HG02759 (cell line): ENCODE measurements at regions not wholly inside any gene's neighbourhood (a gene's known extent, or its start where the extent isn't known, plus 50 kb on each side); places are given as distances from the start of the nearest gene placed in this dataset.

Source experiments
- ATAC-seq: cut with Tn5 transposase; IDR thresholded peaks from one replicate; pipeline ENCODE4 v1.9.1; 2021; ENCODE audit warnings: mild to moderate bottlenecking, moderate library complexity; ENCODE audit not compliant: unreplicated experiment

DNA sequence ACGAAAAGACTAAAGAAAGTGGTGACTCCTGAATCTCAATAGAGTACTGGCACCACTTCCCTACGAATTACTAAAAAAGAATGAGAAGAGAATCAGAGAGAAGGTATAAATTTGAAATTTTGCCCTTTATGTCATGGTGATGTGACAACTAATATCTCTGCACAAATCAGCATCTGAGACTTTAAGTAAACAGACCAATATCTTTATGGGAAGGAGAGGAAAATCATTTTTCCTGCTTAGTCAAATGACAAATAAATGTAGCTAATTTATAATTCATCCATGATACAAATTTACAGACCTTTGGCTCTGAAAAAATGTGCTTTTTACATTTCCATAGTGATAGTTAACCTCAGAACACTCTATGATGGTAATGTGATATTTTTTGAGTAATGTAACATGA is 424.8 kb upstream of the EPHA5 start:
- no peak for ATAC-seq

DNA sequence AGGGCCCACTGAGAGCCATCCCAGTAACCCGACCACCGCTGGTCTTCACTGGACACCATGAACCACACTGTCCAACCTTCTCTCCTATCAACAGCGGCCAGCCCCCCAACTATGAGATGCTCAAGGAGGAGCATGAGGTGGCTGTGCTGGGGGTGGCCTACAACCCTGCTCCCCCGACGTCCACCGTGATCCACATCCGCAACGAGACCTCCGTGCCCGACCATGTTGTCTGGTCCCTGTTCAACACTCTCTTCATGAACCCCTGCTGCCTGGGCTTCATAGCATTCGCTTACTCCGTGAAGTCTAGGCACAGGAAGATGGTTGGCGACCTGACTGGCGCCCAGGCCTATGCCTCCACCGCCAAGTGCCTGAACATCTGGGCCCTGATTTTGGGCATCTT is 423.8 kb upstream of the EPHA5 start:
- no peak for ATAC-seq

DNA sequence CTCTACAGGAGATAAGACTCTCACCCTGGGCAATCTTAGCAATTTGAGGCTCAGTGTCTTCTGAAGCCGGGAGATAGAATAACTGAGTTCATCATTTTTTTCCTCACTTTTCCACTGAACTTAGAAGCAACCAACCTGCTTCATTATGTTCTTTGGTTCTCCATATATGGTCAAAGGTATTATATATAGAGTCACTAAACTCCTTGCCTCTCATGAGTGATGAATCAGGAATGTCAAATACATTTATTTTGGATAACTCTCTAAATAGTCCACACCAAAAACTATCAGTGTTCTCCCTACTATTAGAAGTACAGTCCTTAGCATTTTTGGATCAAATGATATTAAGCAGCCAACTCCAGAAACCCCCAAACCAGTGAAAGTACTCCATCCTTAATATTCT is 421.5 kb upstream of the EPHA5 start:
- ATAC-seq = no peak

DNA sequence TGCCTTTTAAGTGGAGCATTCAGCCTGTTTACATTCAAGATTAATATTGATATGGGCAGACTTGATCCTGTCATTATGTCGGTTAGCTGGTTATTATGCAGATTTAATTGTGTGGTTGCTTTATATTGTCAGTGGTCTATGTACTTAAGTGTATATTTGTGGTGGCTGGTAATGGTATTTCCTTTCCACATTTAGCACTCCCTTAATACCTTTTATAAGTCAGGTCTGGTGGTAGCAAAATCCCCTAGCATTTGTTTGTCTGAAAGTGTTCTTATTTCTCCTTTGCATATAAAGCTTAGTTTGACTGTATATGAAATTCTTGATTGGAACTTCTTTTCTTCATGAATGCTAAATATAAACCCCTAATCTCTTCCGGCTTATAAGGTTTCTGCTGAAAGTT is 403.7 kb upstream of the EPHA5 start:
- ATAC-seq = no peak

DNA sequence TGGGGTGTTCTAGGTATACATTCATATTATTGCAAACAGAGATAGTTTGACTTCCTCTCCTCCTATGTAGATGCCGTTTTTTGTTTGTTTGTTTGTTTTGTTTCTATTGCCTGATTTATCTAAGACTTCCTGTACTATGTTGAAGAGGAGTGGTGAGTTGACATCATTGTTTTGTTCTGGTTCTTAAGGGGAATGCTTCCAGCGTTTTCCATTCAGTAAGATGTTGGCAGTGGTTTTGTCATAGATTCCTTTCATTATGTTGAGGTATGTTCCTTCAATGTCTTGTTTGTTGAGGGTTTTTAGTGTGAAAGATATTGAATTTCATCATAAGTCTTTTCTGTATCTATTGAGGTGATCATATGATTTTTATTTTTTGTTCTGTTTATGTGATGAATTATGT is 401.6 kb upstream of the EPHA5 start:
- no peak for ATAC-seq

DNA sequence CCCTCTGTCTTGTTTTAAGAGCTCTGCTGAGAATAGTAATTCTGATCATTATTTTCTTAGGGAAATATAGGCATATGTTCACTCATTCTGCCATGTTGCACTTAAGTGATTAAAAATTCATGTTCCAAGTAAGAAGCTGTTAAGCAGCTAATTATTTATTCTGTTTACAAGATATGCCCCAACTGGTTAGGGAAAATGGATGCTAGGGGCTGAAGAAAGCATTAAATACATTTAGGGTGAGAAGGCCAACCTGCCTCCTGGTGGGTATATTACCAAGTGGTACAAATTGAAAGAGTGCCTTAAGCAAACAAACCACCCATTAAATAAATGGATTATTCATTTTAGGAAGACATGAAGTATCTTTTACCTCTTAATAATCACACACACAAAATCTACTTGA is 392.6 kb upstream of the EPHA5 start:
- ATAC-seq = no peak

DNA sequence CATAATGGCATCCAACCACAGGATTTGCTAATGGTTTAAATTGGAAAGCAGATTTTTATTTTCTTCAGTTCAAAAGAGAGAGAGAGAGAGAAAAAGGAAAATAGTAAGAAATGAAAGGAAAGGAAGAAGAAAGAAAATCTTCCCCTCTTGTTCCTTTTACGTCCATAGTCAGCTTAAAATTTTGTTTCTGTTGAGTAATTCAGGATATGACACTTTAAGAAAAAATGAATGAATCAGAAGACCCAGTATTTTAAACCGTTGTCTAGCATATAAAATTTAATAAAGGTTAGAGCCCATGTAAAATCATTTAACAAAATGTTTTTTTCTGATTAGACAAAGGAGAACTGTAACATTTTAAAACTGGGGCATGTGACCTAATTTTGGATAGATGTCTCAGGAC is 391.8 kb upstream of the EPHA5 start:
- ATAC-seq = no peak

DNA sequence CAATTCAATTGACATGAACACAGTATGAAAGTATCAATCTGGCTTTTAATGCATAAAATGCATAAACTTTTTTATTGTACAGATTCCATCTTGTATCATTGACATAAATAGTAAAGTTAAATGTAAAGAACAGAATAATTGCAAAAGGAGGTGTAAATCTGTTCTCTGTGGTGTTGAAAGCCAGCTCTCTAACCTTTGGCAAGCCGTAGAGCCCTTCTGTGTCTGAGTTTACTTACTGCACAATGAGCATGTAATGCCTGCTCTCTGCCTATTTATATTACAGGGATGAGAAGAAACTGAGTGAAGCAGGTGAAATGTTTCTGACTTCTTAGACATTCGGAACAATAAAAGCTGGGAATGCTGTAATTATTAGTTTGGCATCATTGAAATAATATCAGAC is 389.3 kb upstream of the EPHA5 start:
- ATAC-seq = no peak

DNA sequence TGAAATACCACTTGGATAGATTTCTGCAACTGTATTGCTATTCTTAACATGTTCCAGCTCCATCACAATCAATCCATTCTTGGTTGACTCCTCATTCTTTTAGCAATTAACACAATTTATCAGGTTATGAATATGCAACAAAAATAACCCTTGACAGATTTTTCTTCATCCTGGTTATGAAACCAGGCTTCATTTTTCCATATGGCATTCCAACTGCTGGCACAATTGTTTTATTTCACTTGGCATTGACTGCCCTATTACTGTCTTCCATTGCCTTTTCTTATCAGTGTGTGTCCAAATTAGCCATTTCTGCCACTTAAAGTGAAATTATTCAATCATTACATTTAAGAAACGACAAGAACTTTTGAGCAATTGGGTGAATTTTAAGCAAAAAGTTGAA is 388.8 kb upstream of the EPHA5 start:
- ATAC-seq = no peak

DNA sequence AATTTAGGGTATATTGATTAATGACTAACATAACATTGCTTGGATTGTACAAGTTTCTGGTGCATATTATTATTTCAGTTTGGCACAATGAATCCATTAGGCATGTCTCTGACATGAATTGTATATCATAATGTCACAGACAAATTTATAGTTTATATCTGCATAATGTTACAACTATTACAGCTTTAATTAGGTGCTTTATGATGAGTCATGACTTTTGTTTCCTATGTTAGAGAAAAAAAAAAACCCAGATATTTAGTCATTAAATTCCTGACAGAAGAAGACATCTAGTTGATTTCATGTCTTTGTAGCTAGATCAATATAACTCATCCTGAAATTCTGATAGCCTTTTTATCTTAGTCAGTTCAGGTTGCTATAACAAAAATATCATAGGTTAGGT is 385.7 kb upstream of the EPHA5 start:
- no peak for ATAC-seq

DNA sequence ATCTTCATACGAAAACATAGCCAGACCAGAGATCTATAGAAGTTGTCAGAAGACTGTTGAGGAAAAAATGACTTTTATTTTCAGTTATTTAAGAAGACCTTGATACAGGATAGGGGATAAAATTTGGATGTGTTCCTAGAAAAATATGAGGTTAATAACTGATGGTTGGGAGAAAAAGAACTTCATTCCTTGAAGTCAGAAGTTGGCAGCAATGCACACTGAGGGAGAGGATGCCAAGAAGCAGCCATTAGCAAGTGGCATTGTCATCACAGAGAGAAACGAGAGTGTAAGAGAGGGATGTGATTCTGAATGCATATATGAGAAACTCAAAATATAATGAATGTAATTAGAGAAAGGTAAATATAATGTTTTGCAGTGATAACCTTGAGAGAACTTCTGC is 382.1 kb upstream of the EPHA5 start:
- no peak for ATAC-seq

DNA sequence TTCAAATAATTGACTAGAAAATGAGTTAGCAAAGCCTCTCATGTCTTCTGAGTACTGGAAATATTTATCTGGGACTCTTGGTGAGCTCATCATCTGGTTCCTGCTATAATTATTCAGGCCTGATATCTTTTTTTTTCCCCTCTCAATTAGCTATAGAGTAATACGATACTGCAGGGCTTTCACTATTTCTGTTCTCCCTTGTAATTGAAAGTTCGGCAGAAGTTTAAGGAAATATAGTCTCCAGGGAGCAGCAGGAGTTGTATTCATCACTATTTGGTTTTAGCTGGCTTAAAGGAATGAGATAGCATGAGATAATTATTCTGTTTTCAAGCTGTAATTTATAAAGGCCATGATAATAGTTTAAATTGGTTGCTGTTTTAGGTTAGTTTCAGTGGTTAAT is 378.6 kb upstream of the EPHA5 start:
- no peak for ATAC-seq

DNA sequence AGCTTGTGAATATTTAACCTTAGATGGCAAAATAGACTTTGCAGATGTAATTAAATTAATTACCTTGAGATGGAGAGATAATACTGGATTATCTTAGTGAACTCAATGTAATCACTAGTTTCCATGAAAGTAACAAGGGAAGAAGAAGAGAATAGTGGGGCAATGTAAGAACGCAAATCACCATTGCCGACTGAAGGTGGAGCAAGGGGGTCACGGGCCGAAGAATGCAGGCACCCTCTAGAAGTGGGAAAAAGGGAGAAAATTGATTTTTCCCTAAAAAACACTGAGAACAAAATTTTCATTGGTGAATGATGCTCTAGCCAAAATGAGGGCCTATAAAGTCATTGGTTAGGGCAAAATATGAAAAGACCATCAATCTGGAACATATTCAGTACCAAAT is 375.6 kb upstream of the EPHA5 start:
- ATAC-seq = no peak

DNA sequence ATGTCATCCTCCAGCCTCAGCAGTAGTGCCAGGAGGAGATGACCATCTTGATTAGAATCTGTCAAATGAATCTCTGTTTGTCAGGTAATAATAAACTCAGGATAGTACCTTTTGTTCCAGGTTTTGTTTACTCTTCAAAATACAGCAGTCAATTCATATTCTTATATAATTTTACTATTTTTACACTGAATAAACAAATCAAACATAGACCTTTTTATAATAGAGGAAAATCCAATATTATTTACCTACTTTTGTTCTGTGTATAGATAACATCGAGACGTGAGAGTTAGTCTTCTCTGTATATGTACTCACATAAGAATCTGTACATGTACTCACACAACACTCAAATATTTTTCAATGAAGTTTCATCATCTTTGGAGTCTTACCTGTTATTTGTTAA is 365.4 kb upstream of the EPHA5 start:
- no peak for ATAC-seq

DNA sequence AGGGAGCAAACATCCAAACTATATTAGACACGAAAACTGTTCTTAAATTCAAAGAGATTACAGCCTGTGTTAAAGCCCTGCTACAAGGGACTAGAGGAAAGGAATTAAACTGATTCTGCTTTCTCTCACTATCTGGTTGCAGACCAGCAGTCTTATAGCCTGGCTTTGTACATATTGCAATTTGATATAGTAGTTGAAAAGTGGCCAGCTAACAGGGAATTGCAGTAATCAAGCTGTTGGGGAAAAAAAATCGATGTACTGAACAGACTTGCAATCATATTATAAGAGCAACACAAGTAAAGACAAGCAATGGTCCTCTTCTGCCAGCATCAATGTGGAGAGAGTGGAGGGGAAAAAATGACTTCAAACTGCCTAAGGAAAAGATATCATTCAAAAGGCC is 364.4 kb upstream of the EPHA5 start:
- no peak for ATAC-seq

DNA sequence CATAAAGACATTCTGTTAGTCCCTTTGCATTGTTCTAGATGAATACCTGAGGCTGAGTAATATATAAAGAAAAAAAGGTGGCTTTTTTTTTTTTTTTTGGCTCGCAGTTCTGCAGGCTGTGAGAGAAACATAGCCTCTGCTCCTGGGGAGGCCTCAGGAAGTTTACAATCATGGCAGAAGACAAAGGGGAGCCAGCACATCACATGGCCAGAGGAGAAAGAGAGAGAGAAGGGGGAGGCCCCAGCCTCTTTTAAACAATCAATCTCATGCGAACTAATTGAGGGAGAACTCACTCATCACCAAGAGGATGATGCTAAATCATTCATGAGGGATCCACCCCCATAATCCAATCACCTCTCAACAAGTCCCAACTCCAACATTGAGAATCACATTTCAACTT is 364.0 kb upstream of the EPHA5 start:
- ATAC-seq = no peak

DNA sequence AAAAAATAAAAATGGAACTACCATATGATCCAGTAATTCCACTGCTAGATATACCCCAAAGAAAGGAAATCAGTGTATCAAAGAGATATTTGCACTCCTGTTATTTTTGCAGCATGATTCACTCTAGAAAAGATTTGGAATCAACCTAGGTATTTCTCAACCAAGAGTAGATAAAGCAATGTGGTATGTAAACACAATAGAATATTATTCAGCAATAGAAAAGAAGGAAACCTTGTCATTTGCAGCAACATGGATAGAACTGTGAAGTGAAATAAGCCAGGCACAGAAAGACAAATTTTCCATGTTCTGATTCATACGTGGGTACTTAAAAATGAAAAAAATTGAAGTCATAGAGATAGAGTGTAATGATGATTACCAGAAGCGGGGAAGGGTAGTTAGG is 362.3 kb upstream of the EPHA5 start:
- no peak for ATAC-seq

DNA sequence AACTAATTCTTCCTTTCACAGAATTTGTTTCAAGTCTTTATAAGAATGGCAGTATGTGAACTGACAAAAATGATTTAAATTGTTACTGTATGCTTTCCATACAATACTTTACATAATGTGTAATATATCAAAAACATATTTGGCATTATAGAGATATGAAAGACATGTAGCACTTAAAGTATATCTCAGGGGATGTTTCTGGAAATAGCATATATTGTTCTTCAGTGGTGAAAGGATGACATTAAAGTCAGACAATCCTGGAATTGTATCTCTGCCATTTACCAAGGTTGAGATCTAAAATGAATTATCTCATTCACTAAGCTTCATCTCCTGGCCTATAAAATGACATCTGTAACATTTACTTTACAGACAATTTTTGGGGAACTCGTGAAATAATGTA is 358.4 kb upstream of the EPHA5 start:
- no peak for ATAC-seq

DNA sequence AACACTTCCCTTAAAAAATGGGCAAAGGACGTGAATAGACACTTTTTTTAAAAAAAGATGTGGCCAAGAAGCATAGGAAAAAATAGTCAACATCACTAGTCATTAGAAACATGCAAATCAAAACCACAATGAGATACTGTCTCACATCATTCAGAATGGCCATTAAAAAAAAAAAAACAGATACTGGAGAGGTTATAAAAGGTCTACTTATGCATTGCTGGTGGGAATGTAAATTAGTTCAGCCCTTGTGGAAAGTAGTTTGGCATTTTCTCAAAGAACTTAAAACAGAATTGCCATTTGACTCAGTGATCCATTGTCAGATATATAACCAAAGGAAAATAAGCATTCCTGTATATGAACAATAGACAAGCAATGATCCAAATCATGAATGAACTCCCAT is 352.8 kb upstream of the EPHA5 start:
- no peak for ATAC-seq

DNA sequence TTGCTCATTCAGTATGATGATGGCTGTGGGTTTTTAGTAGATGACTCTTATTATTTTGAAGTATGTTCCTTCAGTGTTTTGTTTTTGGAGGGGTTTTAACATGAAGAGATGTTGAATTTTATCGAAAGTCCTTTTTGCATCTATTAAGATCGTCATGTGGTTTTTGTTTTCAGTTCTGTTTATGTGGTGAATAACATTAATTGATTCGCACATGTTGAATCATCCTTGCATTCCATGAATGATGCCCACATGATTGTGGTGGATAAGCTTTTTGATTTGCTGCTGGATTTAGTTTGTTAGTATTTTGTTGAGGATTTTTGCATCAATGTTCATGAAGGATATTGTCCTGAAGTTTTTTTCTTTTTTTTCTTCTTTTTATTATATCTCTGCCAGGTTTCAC is 347.4 kb upstream of the EPHA5 start:
- no peak for ATAC-seq

DNA sequence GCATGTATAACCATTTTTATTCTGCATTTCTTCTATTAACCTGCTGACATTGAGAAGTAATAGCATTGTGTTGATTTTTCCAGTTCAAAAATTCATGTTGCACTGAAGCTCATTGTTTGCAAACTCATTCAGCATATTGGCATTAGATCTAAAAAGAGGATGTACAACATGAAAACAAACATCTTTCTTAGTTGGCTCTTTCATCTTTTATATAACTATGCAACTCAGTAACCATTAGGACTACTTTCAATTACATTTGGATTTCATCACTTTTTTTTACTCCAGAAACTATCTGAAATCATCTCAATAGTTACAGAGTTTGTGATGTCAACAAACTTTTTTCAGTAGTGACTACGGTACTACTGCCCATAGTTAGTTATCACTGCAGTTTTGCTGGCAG is 346.0 kb upstream of the EPHA5 start:
- ATAC-seq = no peak

DNA sequence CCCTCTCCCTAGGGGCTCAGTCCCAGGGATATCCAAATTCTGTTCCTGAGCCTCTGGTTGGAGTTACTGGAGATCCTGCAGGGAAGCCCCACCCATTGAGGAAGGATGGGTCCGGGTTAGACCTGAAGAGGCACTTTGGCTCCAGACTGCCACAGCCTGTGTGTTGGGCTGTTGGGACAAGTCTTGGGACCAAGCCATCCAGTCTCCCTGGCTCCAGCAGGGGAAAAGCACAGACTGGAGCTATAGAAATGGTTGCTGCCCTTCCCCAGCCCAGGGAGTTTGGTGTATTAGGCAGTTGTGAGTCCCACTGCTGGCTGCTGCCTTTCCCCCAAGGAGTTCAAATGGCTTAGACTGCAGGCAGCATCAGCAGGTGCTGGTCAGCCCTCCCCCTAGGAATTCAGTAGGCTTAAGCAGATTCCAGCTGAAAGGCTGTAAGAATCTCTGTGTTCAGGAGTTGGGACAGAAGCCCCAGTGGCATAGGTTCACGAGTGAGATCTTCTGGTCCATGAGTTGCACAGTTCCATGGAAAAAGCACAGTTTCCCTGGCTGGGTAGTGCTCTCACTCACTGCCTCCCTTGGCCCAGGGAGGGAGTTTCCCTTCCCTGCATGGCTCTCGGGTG is 344.0 kb upstream of the EPHA5 start:
- ATAC-seq = no peak

DNA sequence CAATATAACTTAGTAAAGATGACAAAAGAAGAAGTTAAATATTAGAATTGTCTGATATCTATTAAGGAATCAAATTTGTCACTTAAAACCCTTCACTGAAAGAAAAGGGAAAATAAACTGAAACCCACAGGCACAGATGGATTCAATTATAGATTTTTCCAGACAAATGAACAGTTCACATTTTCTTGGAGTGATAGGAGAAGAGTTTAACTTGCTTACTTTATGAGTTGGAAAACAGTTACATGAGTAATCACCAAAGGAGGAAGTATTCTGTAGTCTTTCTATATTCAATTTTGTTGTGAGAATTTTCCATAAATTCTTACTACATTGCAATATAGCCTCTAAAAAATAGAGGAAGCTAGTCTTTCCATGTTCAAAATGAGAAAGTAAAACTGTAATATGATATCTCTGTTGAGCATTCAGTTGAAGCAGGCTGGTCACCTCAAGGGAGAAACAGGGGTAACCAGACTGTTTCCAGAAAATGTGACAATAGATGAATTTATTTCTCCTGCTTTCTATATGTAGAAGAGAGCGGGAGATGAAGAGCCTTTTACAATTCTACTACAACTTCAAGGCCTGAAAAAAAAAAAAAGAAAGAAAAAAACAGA is 330.3 kb upstream of the EPHA5 start:
- ATAC-seq = no peak
